Astrocyte (in vitro differentiated cells and primary cell): ENCODE measurements at regions not wholly inside any gene's neighbourhood (a gene's known extent, or its start where the extent isn't known, plus 50 kb on each side); places are given as distances from the start of the nearest gene placed in this dataset.

ENCODE experiments used
- DNase-seq: peaks from one replicate; pipeline ENCODE4 v3.0.0-alpha.2; 2010; ENCODE audit warnings: low read depth
- FAIRE-seq: peaks from 2 replicates; lab custom pipeline; 2011; peaks lifted over from hg19 to GRCh38; lab: Jason Lieb, UNC
- H2AFZ ChIP-seq: 2 replicates; pipeline ENCODE4 v1.6.0; 2012; ENCODE audit warnings: low read depth, low read length, inconsistent platforms
- H3K27ac ChIP-seq: 2 replicates; pipeline ENCODE4 v1.5.1; 2011; ENCODE audit warnings: low read depth, low read length, inconsistent platforms
- H3K27me3 ChIP-seq: 2 replicates; pipeline ENCODE4 v1.6.0; 2011; ENCODE audit warnings: low read length, inconsistent platforms; ENCODE audit not compliant: insufficient read depth
- H3K36me3 ChIP-seq: 2 replicates; pipeline ENCODE4 v1.5.1; 2011; ENCODE audit warnings: low read length, inconsistent platforms; ENCODE audit not compliant: insufficient read depth
- H3K4me1 ChIP-seq: 2 replicates; pipeline ENCODE4 v1.5.1; 2011; ENCODE audit warnings: low read length, inconsistent platforms; ENCODE audit not compliant: insufficient read depth
- H3K4me2 ChIP-seq: 2 replicates; pipeline ENCODE4 v1.6.0; 2012; ENCODE audit warnings: low read length, inconsistent platforms
- H3K4me3 ChIP-seq: 2 replicates; pipeline ENCODE4 v1.5.1; 2011; ENCODE audit warnings: low read depth, mild to moderate bottlenecking, low read length, inconsistent platforms; ENCODE audit not compliant: insufficient read depth
- H3K79me2 ChIP-seq: 2 replicates; pipeline ENCODE4 v1.6.0; 2012; ENCODE audit warnings: mild to moderate bottlenecking, low read length, inconsistent platforms; ENCODE audit not compliant: insufficient read depth
- H3K9ac ChIP-seq: 2 replicates; pipeline ENCODE4 v1.6.0; 2012; ENCODE audit warnings: mild to moderate bottlenecking, low read length, inconsistent platforms
- H3K9me3 ChIP-seq: 2 replicates; pipeline ENCODE4 v1.5.1; 2012; ENCODE audit warnings: low read depth, mild to moderate bottlenecking, low read length, inconsistent platforms; ENCODE audit not compliant: insufficient read depth
- H4K20me1 ChIP-seq: 2 replicates; pipeline ENCODE4 v1.6.0; 2012; ENCODE audit warnings: low read length, inconsistent platforms; ENCODE audit not compliant: insufficient read depth
- H3K27ac Mint-ChIP-seq: one replicate; pipeline ENCODE4 v1.8.0; 2021; ENCODE audit warnings: mild to moderate bottlenecking, mixed read lengths; ENCODE audit not compliant: unreplicated experiment
- H3K27me3 Mint-ChIP-seq: one replicate; pipeline ENCODE4 v1.8.0; 2021; ENCODE audit warnings: low read depth, mixed read lengths; ENCODE audit not compliant: unreplicated experiment
- H3K36me3 Mint-ChIP-seq: one replicate; pipeline ENCODE4 v1.8.0; 2021; ENCODE audit warnings: low read depth, mixed read lengths; ENCODE audit not compliant: unreplicated experiment
- H3K4me1 Mint-ChIP-seq: one replicate; pipeline ENCODE4 v1.8.0; 2021; ENCODE audit warnings: low read depth, mixed read lengths; ENCODE audit not compliant: unreplicated experiment
- H3K4me3 Mint-ChIP-seq: one replicate; pipeline ENCODE4 v1.8.0; 2021; ENCODE audit warnings: mild to moderate bottlenecking, moderate library complexity, mixed read lengths; ENCODE audit not compliant: unreplicated experiment
- H3K9me3 Mint-ChIP-seq: one replicate; pipeline ENCODE4 v1.8.0; 2021; ENCODE audit warnings: mild to moderate bottlenecking, mixed read lengths; ENCODE audit not compliant: unreplicated experiment
- EZH2 ChIP-seq: IDR thresholded peaks from 2 replicates; pipeline ENCODE4 v1.6.1; 2012; ENCODE audit warnings: mild to moderate bottlenecking, low read length, inconsistent platforms; ENCODE audit not compliant: insufficient read depth
- TF ChIP-seq, protein P1 (sequence below): IDR thresholded peaks from 2 replicates; pipeline ENCODE4 v1.5.1; 2011; ENCODE audit warnings: low read depth, mild to moderate bottlenecking, inconsistent platforms, low read length, moderate library complexity; ENCODE audit not compliant: insufficient read depth

DNA sequence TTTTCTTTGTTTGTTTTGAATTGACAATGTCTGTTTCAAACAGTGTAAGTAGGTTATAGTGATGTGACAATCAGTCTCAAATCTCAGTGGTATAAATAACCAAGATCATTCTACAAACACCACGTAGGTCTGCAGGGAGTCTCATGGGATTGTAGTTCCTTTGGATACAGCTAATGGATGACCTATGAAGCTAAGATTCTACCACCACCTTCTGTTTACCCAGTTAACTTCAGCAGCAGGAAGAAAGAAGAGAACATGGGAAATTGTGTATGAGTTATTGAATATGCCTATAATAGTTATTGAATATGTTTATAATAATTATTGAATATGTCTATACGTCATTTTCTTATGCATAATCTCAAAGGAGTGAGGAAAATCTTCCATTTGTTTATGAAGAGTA, 63.9 kb upstream of the SLITRK5 start:
- no peaks in the 10 kb centered on the region for H4K20me1 ChIP-seq
- Mint-ChIP-seq H3K4me3 (no peak overlapping the region), H3K9me3 (peaks cover 2% of the 10 kb centered on the region), H3K27me3 (no peaks in the 10 kb centered on the region), H3K27ac (no peak overlapping the region), H3K36me3 (no peaks in the 10 kb centered on the region), H3K4me1 (no peaks in the 10 kb centered on the region)
- no peak overlapping the region for H3K4me2 ChIP-seq
- no peak overlapping the region for H2AFZ ChIP-seq
- no peak overlapping the region for H3K27ac ChIP-seq
- no peaks in the 10 kb centered on the region for H3K27me3 ChIP-seq
- H3K4me1 ChIP-seq: no peaks in the 10 kb centered on the region
- DNase-seq: no peak
- FAIRE-seq: no peak
- H3K9ac ChIP-seq: no peak overlapping the region
- no peaks in the 10 kb centered on the region for H3K79me2 ChIP-seq
- no peaks in the 10 kb centered on the region for H3K36me3 ChIP-seq
- H3K4me3 ChIP-seq: no peak overlapping the region
- H3K9me3 ChIP-seq: no peaks in the 10 kb centered on the region
- TF ChIP-seq, protein P1, sequence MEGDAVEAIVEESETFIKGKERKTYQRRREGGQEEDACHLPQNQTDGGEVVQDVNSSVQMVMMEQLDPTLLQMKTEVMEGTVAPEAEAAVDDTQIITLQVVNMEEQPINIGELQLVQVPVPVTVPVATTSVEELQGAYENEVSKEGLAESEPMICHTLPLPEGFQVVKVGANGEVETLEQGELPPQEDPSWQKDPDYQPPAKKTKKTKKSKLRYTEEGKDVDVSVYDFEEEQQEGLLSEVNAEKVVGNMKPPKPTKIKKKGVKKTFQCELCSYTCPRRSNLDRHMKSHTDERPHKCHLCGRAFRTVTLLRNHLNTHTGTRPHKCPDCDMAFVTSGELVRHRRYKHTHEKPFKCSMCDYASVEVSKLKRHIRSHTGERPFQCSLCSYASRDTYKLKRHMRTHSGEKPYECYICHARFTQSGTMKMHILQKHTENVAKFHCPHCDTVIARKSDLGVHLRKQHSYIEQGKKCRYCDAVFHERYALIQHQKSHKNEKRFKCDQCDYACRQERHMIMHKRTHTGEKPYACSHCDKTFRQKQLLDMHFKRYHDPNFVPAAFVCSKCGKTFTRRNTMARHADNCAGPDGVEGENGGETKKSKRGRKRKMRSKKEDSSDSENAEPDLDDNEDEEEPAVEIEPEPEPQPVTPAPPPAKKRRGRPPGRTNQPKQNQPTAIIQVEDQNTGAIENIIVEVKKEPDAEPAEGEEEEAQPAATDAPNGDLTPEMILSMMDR: no peak
- no peak for TF ChIP-seq EZH2

DNA sequence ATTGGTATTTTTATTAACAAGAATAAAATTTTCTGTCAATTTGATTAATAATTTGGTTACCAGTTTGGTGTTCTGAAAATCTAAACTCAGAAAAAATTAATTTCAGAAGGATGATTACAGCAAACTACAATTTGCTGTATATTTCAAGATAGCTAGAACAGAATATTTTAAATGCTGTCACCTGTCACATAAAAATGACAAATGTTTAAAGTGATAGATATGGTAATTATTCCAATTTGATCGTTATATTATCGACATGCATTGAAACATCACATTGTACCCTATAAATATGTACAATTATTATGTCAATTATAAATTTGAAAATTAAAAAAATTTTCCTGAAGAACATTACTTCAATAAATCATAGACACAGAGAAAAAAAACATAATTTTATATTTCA, 56.9 kb upstream of the SLITRK5 start:
- no peaks in the 10 kb centered on the region for H3K36me3 Mint-ChIP-seq
- TF ChIP-seq, protein P1: no peak
- no peak for TF ChIP-seq EZH2
- Histone ChIP-seq H3K27ac (no peak overlapping the region), H3K4me3 (no peak overlapping the region), H3K36me3 (no peaks in the 10 kb centered on the region), H2AFZ (no peak overlapping the region), H3K79me2 (no peaks in the 10 kb centered on the region), H3K27me3 (no peaks in the 10 kb centered on the region), H3K4me1 (no peaks in the 10 kb centered on the region), H3K9me3 (no peaks in the 10 kb centered on the region), H4K20me1 (no peaks in the 10 kb centered on the region), H3K4me2 (no peak overlapping the region), H3K9ac (no peak overlapping the region)
- no peak for DNase-seq
- H3K4me3 Mint-ChIP-seq: no peak overlapping the region
- no peaks in the 10 kb centered on the region for H3K27me3 Mint-ChIP-seq
- no peak overlapping the region for H3K27ac Mint-ChIP-seq
- no peaks in the 10 kb centered on the region for H3K9me3 Mint-ChIP-seq
- FAIRE-seq: no peak
- no peaks in the 10 kb centered on the region for H3K4me1 Mint-ChIP-seq
